ENCODE measurements at regions not wholly inside any gene's neighbourhood (a gene's known extent, or its start where the extent isn't known, plus 50 kb on each side); places are given as distances from the start of the nearest gene placed in this dataset.

DNA sequence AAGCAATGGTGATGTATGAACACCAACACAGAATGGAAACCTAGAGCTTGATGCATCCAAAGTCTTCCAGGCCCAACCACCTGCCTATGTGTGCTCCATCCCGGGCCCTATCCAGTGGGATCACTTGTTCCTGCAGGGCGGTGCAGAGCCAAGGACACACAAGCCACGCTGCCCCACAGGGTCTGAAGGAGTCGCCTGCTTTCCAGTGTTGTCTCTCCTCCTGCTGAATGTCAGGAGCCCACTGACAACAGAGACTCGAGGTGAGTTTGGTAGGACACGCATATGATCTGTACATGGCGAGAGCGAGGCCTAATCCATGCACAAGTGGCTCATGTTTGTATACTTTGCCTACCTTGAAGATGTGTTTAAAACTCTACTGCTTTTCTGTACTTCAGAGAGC is 70.9 kb upstream of the FHL2 start:
- TF ChIP-seq SUZ12 (IDR thresholded peaks at IDR 0.05; ENCODE audit: extremely low read depth, insufficient read depth, insufficient read length) = no peak
- TF ChIP-seq ZNF274 (IDR thresholded peaks at IDR 0.05; ENCODE audit: low read depth, low read length) = no peak

All from NT2/D1 (cell line).